ENCODE measurements at regions not wholly inside any gene's neighbourhood (a gene's known extent, or its start where the extent isn't known, plus 50 kb on each side); places are given as distances from the start of the nearest gene placed in this dataset.

DNA sequence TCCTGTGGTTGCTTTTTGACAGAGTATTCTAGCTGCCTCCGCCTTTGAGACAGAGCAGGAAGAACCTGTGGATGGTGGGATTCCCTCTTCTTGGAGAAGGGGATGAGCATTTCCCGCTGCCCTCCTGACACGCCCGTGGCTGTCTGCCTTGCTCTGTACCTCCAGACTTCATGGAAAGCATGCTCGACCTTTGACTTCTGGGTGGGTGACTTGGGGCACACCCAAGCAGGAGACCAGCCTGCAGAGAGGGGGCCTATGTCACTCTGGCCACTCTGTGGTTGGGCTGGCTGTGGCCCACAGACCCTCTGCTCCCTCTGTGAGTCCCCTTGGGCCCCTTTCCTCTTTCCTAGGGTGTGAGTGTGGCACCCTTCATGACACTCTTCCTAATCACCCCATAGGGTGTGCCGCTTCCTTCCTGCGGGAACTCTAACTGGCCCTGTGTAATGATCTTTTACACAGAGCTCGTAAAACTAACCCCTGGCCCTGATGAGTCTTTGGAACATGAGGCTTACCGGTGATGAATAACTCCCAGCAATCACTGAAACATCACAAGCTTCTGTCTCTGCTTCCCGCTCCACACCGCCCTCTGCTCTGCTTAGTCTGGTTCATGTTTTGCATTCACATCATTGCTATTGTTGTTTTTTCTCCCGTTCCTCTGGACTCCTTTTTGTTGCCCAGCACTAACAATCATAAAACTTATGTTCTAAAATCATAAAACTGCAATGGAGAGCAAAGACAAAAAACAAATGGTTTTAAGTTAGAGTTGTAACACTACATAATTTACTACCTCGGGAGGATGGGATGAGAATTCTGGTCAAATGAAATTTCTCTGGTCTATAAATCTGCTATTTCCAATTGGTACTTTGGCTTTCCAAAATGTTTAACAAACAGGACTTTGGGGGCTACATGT is 101.1 kb downstream of the SH3YL1 start:
- TF ChIP-seq CTCF (conservative IDR thresholded peaks at IDR 0.05) (no peak), EZH2 (IDR thresholded peaks at IDR 0.05; ENCODE audit: low read depth) (no peak)
